ENCODE measurements at regions not wholly inside any gene's neighbourhood (a gene's known extent, or its start where the extent isn't known, plus 50 kb on each side); places are given as distances from the start of the nearest gene placed in this dataset.

DNA sequence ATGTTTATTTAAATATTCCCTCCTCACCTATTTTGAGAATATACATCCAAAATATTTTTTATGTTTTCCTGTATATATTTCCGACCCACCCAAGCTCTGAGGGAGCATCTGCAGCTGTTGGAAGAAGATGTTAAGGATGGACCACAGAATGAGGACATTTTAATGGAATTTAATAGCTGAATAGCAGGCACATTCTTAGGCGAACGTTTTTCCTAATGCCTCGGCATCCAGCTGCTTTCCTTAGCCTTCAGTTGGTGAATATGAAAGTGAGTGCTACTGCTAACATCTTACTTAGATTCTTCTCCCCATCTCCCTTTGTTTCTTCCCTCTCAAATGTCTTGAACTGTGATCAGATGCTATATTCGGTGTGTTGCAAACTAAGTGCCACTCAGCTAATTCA, 158.0 kb upstream of the CTSO start:
- Mint-ChIP-seq H3K27me3 (ENCODE audit: insufficient read depth, low read depth, poor library complexity) (peaks cover 3% of the 10 kb centered on the region), H3K9me3 (peaks cover 21% of the 10 kb centered on the region), H3K27ac (no peak overlapping the region), H3K4me3 (no peak overlapping the region), H3K4me1 (peaks cover 37% of the 10 kb centered on the region), H3K36me3 (ENCODE audit: low read depth) (peaks cover 19% of the 10 kb centered on the region)
- no peaks in the 10 kb centered on the region for H4K20me1 ChIP-seq (replicated peaks; ENCODE audit: insufficient read depth)
- peak overlapping the region; percentile 4 for H3K4me2 ChIP-seq
- H3K79me2 ChIP-seq (replicated peaks; ENCODE audit: insufficient read depth): no peaks in the 10 kb centered on the region
- peaks cover 35% of the 10 kb centered on the region for H3K4me1 ChIP-seq (ENCODE audit: insufficient read depth)
- no peaks in the 10 kb centered on the region for H3K9me2 ChIP-seq (ENCODE audit: insufficient read depth)
- DNase-seq (ENCODE audit: low spot score) (peak; percentile 55), ATAC-seq (peak; percentile 68)
- H3K36me3 ChIP-seq (ENCODE audit: insufficient read depth): no peaks in the 10 kb centered on the region
- H2AFZ ChIP-seq: no peak overlapping the region
- TF ChIP-seq JUNB (IDR thresholded peaks at IDR 0.05; ENCODE audit: unreplicated experiment): no peak
- TF ChIP-seq, protein P1, sequence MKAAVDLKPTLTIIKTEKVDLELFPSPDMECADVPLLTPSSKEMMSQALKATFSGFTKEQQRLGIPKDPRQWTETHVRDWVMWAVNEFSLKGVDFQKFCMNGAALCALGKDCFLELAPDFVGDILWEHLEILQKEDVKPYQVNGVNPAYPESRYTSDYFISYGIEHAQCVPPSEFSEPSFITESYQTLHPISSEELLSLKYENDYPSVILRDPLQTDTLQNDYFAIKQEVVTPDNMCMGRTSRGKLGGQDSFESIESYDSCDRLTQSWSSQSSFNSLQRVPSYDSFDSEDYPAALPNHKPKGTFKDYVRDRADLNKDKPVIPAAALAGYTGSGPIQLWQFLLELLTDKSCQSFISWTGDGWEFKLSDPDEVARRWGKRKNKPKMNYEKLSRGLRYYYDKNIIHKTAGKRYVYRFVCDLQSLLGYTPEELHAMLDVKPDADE (IDR thresholded peaks at IDR 0.05): no peak
- no peak for TF ChIP-seq EZH2 (IDR thresholded peaks at IDR 0.05; ENCODE audit: low read depth, unreplicated experiment)
- TF ChIP-seq, protein P2, sequence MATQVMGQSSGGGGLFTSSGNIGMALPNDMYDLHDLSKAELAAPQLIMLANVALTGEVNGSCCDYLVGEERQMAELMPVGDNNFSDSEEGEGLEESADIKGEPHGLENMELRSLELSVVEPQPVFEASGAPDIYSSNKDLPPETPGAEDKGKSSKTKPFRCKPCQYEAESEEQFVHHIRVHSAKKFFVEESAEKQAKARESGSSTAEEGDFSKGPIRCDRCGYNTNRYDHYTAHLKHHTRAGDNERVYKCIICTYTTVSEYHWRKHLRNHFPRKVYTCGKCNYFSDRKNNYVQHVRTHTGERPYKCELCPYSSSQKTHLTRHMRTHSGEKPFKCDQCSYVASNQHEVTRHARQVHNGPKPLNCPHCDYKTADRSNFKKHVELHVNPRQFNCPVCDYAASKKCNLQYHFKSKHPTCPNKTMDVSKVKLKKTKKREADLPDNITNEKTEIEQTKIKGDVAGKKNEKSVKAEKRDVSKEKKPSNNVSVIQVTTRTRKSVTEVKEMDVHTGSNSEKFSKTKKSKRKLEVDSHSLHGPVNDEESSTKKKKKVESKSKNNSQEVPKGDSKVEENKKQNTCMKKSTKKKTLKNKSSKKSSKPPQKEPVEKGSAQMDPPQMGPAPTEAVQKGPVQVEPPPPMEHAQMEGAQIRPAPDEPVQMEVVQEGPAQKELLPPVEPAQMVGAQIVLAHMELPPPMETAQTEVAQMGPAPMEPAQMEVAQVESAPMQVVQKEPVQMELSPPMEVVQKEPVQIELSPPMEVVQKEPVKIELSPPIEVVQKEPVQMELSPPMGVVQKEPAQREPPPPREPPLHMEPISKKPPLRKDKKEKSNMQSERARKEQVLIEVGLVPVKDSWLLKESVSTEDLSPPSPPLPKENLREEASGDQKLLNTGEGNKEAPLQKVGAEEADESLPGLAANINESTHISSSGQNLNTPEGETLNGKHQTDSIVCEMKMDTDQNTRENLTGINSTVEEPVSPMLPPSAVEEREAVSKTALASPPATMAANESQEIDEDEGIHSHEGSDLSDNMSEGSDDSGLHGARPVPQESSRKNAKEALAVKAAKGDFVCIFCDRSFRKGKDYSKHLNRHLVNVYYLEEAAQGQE (IDR thresholded peaks at IDR 0.05; ENCODE audit: unreplicated experiment): no peak
- no peak for TF ChIP-seq STAT1 (IDR thresholded peaks at IDR 0.05; ENCODE audit: unreplicated experiment)
- peak; percentile 40; the same call in 1 of the 2 replicates for TF ChIP-seq NANOG (IDR thresholded peaks at IDR 0.05; ENCODE audit: borderline replicate concordance)
- TF ChIP-seq, protein P3, sequence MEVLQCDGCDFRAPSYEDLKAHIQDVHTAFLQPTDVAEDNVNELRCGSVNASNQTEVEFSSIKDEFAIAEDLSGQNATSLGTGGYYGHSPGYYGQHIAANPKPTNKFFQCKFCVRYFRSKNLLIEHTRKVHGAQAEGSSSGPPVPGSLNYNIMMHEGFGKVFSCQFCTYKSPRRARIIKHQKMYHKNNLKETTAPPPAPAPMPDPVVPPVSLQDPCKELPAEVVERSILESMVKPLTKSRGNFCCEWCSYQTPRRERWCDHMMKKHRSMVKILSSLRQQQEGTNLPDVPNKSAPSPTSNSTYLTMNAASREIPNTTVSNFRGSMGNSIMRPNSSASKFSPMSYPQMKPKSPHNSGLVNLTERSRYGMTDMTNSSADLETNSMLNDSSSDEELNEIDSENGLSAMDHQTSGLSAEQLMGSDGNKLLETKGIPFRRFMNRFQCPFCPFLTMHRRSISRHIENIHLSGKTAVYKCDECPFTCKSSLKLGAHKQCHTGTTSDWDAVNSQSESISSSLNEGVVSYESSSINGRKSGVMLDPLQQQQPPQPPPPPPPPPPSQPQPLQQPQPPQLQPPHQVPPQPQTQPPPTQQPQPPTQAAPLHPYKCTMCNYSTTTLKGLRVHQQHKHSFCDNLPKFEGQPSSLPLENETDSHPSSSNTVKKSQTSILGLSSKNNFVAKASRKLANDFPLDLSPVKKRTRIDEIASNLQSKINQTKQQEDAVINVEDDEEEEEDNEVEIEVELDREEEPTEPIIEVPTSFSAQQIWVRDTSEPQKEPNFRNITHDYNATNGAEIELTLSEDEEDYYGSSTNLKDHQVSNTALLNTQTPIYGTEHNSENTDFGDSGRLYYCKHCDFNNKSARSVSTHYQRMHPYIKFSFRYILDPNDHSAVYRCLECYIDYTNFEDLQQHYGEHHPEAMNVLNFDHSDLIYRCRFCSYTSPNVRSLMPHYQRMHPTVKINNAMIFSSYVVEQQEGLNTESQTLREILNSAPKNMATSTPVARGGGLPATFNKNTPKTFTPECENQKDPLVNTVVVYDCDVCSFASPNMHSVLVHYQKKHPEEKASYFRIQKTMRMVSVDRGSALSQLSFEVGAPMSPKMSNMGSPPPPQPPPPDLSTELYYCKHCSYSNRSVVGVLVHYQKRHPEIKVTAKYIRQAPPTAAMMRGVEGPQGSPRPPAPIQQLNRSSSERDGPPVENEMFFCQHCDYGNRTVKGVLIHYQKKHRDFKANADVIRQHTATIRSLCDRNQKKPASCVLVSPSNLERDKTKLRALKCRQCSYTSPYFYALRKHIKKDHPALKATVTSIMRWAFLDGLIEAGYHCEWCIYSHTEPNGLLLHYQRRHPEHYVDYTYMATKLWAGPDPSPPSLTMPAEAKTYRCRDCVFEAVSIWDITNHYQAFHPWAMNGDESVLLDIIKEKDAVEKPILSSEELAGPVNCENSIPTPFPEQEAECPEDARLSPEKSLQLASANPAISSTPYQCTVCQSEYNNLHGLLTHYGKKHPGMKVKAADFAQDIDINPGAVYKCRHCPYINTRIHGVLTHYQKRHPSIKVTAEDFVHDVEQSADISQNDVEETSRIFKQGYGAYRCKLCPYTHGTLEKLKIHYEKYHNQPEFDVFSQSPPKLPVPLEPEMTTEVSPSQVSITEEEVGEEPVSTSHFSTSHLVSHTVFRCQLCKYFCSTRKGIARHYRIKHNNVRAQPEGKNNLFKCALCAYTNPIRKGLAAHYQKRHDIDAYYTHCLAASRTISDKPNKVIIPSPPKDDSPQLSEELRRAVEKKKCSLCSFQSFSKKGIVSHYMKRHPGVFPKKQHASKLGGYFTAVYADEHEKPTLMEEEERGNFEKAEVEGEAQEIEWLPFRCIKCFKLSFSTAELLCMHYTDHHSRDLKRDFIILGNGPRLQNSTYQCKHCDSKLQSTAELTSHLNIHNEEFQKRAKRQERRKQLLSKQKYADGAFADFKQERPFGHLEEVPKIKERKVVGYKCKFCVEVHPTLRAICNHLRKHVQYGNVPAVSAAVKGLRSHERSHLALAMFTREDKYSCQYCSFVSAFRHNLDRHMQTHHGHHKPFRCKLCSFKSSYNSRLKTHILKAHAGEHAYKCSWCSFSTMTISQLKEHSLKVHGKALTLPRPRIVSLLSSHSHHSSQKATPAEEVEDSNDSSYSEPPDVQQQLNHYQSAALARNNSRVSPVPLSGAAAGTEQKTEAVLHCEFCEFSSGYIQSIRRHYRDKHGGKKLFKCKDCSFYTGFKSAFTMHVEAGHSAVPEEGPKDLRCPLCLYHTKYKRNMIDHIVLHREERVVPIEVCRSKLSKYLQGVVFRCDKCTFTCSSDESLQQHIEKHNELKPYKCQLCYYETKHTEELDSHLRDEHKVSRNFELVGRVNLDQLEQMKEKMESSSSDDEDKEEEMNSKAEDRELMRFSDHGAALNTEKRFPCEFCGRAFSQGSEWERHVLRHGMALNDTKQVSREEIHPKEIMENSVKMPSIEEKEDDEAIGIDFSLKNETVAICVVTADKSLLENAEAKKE (CRISPR knock-in tag; IDR thresholded peaks at IDR 0.05): peak; percentile 59; the same call in 1 of the 2 replicates
- TF ChIP-seq ZNF331 (CRISPR knock-in tag; IDR thresholded peaks at IDR 0.05; ENCODE audit: low read depth): no peak
- TF ChIP-seq CREB1 (CRISPR knock-in tag; IDR thresholded peaks at IDR 0.05; ENCODE audit: low read depth): no peak
- no peak for TF ChIP-seq POLR2AphosphoS5 (IDR thresholded peaks at IDR 0.05; ENCODE audit: low read depth)
- TF ChIP-seq EZH2phosphoT487 (IDR thresholded peaks at IDR 0.05; ENCODE audit: unreplicated experiment): no peak
- TF ChIP-seq ZNF114 (CRISPR knock-in tag; IDR thresholded peaks at IDR 0.05): no peak
- TF ChIP-seq, protein P4, sequence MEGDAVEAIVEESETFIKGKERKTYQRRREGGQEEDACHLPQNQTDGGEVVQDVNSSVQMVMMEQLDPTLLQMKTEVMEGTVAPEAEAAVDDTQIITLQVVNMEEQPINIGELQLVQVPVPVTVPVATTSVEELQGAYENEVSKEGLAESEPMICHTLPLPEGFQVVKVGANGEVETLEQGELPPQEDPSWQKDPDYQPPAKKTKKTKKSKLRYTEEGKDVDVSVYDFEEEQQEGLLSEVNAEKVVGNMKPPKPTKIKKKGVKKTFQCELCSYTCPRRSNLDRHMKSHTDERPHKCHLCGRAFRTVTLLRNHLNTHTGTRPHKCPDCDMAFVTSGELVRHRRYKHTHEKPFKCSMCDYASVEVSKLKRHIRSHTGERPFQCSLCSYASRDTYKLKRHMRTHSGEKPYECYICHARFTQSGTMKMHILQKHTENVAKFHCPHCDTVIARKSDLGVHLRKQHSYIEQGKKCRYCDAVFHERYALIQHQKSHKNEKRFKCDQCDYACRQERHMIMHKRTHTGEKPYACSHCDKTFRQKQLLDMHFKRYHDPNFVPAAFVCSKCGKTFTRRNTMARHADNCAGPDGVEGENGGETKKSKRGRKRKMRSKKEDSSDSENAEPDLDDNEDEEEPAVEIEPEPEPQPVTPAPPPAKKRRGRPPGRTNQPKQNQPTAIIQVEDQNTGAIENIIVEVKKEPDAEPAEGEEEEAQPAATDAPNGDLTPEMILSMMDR (conservative IDR thresholded peaks at IDR 0.05; ENCODE audit: low read depth in 2 of 2): no peak
- 0 out of 2 replicates have a peak, but pooled peaks cover 5% of the 10 kb centered on the region for H3F3A ChIP-seq (replicated peaks; ENCODE audit: low read depth)
- H3K27me3 ChIP-seq (ENCODE audit: insufficient read depth): no peaks in the 10 kb centered on the region
- H3K4me3 ChIP-seq: no peak overlapping the region
- no peak overlapping the region; the same call in 1 of the 2 replicates for H3K27ac ChIP-seq (ENCODE audit: low read depth)

Measured in GM23338 (cell line).